Lung (tissue), 11 donors: ENCODE measurements at regions not wholly inside any gene's neighbourhood (a gene's known extent, or its start where the extent isn't known, plus 50 kb on each side); places are given as distances from the start of the nearest gene placed in this dataset.

Source experiments
- ATAC-seq: fragments of 200-7000 bp; cut with Tn5 transposase; one replicate; pipeline ENCODE4 v1.9.1; 2020; ENCODE audit warnings: moderate number of reproducible peaks; ENCODE audit not compliant: insufficient read depth, low FRiP score
- DNase-seq, 3 donors: peaks; one replicate each; pipeline ENCODE4 v3.0.0-alpha.2; 2013 to 2017
- H3K27ac ChIP-seq, 2 donors: one replicate each; pipeline ENCODE4 v1.5.1; 2013; ENCODE audit warnings: mild to moderate bottlenecking in 2 of 2, moderate library complexity in 2 of 2, control low read depth in 1 of 2, inconsistent platforms in 1 of 2, low read depth in 1 of 2, low read length in 1 of 2
- H3K27me3 ChIP-seq, 3 donors: one replicate each; pipeline ENCODE4 v1.5.1; 2013; ENCODE audit warnings: low read length in 2 of 3; ENCODE audit not compliant: control insufficient read depth in 3 of 3, insufficient read depth in 3 of 3
- H3K36me3 ChIP-seq, 4 donors: one replicate each; pipeline ENCODE4 v1.5.1; 2013; ENCODE audit warnings: low read length in 4 of 4, mild to moderate bottlenecking in 1 of 4, moderate library complexity in 1 of 4; ENCODE audit not compliant: control insufficient read depth in 4 of 4, insufficient read depth in 4 of 4
- H3K4me1 ChIP-seq, 5 donors: one replicate each; pipeline ENCODE4 v1.5.1; 2013; ENCODE audit warnings: low read length in 5 of 5, mild to moderate bottlenecking in 2 of 5, moderate library complexity in 1 of 5; ENCODE audit not compliant: control insufficient read depth in 5 of 5, insufficient read depth in 5 of 5
- H3K4me3 ChIP-seq: one replicate; pipeline ENCODE4 v1.5.1; 2013; ENCODE audit warnings: mild to moderate bottlenecking, control low read depth, moderate library complexity
- H3K9ac ChIP-seq, 2 donors: one replicate each; pipeline ENCODE4 v1.5.1; 2013; ENCODE audit warnings: low read length in 2 of 2, control low read depth in 1 of 2; ENCODE audit not compliant: insufficient read depth in 1 of 2
- H3K9me3 ChIP-seq, 4 donors: one replicate each; pipeline ENCODE4 v1.5.1; 2013; ENCODE audit warnings: low read length in 3 of 4, mild to moderate bottlenecking in 1 of 4, moderate library complexity in 1 of 4; ENCODE audit not compliant: control insufficient read depth in 4 of 4, insufficient read depth in 3 of 4
- WGBS, 2 donors: extraction: QIAGEN DNeasy Blood & Tissue Kit; methylation state at CpG; one replicate each; pipeline ENCODE4 v1.1.7; 2013; 5-methylcytosine and 5-hydroxymethylcytosine counted together
- TF ChIP-seq, protein P1 (sequence below): IDR thresholded peaks from 2 replicates; pipeline ENCODE4 v1.5.1; 2012; ENCODE audit warnings: mild to moderate bottlenecking; ENCODE audit errors: control extremely low read depth, extremely low read depth
- donor health status: control.
- donor health status: control.
- donor health status: Bipolar disorder and iron deficiency.
- donor health status: healthy.
- donor health status: DM: yes; HTN: yes; CAD: no.

DNA sequence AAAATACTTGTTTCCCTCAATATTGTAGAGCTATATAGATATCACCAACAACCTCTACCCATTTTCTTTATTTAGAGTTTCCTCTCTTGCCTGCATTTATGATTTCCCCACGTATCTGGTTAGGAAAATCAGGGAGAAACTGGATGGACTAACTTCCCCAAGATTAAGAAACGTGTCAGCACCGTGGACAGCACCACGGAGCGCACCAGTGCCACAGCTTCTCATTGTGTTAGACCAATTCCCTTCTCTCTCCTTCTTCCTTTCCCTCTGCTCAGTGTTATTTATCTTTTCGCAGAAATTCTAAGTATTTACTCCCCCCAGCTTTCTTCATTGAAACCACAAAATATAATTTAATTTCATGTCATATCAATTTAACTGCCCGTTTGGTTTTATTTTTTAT is 568.6 kb upstream of the BOD1L1 start:
- ATAC-seq (no peak), DNase-seq (peak; percentile 71 to 85 (median 74))
- H3K4me3 ChIP-seq, result no peak overlapping the region
- no peaks in the 10 kb centered on the region for H3K4me1 ChIP-seq
- H3K9ac ChIP-seq, result no peak overlapping the region
- no peak overlapping the region for H3K27ac ChIP-seq
- H3K27me3 ChIP-seq, result no peaks in the 10 kb centered on the region
- no peaks in the 10 kb centered on the region for H3K36me3 ChIP-seq
- H3K9me3 ChIP-seq, result no peaks in the 10 kb centered on the region
- WGBS, 2 donors, result 14 to 15% methylated on average over 7 of the region's 7 CpGs
- TF ChIP-seq, protein P1, sequence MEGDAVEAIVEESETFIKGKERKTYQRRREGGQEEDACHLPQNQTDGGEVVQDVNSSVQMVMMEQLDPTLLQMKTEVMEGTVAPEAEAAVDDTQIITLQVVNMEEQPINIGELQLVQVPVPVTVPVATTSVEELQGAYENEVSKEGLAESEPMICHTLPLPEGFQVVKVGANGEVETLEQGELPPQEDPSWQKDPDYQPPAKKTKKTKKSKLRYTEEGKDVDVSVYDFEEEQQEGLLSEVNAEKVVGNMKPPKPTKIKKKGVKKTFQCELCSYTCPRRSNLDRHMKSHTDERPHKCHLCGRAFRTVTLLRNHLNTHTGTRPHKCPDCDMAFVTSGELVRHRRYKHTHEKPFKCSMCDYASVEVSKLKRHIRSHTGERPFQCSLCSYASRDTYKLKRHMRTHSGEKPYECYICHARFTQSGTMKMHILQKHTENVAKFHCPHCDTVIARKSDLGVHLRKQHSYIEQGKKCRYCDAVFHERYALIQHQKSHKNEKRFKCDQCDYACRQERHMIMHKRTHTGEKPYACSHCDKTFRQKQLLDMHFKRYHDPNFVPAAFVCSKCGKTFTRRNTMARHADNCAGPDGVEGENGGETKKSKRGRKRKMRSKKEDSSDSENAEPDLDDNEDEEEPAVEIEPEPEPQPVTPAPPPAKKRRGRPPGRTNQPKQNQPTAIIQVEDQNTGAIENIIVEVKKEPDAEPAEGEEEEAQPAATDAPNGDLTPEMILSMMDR, result no peak

GRCh38 chr4:14215116-14215770 is 587.7 kb upstream of the BOD1L1 start:
- no peaks in the 10 kb centered on the region for H3K9me3 ChIP-seq
- no peak for ATAC-seq
- no peak overlapping the region for H3K27ac ChIP-seq
- TF ChIP-seq, protein P1, result no peak
- no peak for DNase-seq
- no peaks in the 10 kb centered on the region for H3K27me3 ChIP-seq
- H3K4me3 ChIP-seq, result no peak overlapping the region
- no peak overlapping the region for H3K9ac ChIP-seq
- no peaks in the 10 kb centered on the region for H3K36me3 ChIP-seq
- no peaks in the 10 kb centered on the region for H3K4me1 ChIP-seq
- WGBS, 2 donors, result 77 to 78% methylated on average over 6 of the region's 6 CpGs

GRCh38 chr4:14217401-14217800 is 589.9 kb upstream of the BOD1L1 start:
- 82 to 91% methylated on average over 3 of the region's 3 CpGs for WGBS, 2 donors
- no peaks in the 10 kb centered on the region for H3K36me3 ChIP-seq
- TF ChIP-seq, protein P1, result no peak
- H3K9ac ChIP-seq, result no peak overlapping the region
- H3K4me3 ChIP-seq, result no peak overlapping the region
- DNase-seq (no peak), ATAC-seq (no peak)
- H3K4me1 ChIP-seq, result no peaks in the 10 kb centered on the region
- H3K27ac ChIP-seq, result no peak overlapping the region
- H3K27me3 ChIP-seq, result no peaks in the 10 kb centered on the region
- no peaks in the 10 kb centered on the region for H3K9me3 ChIP-seq

DNA sequence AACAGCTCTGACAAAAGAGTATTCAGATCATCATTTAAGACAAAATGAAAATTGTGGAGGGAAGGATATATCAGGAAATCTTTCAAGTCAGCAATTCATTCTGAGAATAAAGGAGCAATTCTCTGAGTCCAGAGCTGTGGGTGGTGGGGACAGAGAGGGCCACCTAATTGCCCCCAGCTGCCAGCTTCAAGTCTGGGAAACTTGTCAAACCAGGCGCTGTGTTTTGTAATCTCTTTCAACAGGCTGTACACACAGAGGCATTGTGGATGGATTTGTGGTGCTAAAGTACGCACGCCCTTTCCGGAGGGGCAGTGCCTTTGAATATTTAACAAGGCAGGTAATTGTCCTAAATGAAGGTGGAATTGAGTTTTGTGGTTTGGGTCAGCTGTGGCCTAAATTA is 591.1 kb upstream of the BOD1L1 start:
- Histone ChIP-seq H3K4me3 (no peak overlapping the region), H3K27me3 (no peaks in the 10 kb centered on the region), H3K27ac (no peak overlapping the region), H3K9ac (no peak overlapping the region), H3K9me3 (no peaks in the 10 kb centered on the region), H3K4me1 (peaks cover 0 to 1% (median 0%) of the 10 kb centered on the region in 5 donors), H3K36me3 (no peaks in the 10 kb centered on the region)
- ATAC-seq (no peak), DNase-seq (peak; percentile 20 to 46 (median 23))
- TF ChIP-seq, protein P1, result no peak
- 73 to 87% methylated on average over 4 of the region's 4 CpGs for WGBS, 2 donors
